Keratinocyte (primary cell): ENCODE measurements at regions not wholly inside any gene's neighbourhood (a gene's known extent, or its start where the extent isn't known, plus 50 kb on each side); places are given as distances from the start of the nearest gene placed in this dataset.

Experiments used
- DNase-seq: peaks from one replicate; pipeline ENCODE4 v3.0.0-alpha.2; 2011; ENCODE audit warnings: low read depth, missing footprints, low spot score
- FAIRE-seq: peaks from 2 replicates; lab custom pipeline; 2011; peaks lifted over from hg19 to GRCh38; lab: Jason Lieb, UNC
- H2AFZ ChIP-seq: 2 replicates; pipeline ENCODE4 v1.6.0; 2012; ENCODE audit warnings: low read length, control low read depth, inconsistent platforms; ENCODE audit not compliant: control insufficient read depth
- H3K27ac ChIP-seq: 2 replicates; pipeline ENCODE4 v1.5.1; 2011; ENCODE audit warnings: low read length; ENCODE audit not compliant: control insufficient read depth, insufficient read depth
- H3K27me3 ChIP-seq: 3 replicates; pipeline ENCODE4 v1.6.0; 2011; ENCODE audit warnings: low read length; ENCODE audit not compliant: control insufficient read depth, insufficient read depth; ENCODE audit errors: extremely low read depth
- H3K36me3 ChIP-seq, 2 experiments: 2 replicates in 1 of 2; 3 replicates in 1 of 2; pipeline ENCODE4 v1.5.1; 2011; ENCODE audit warnings: low read length in 2 of 2, mild to moderate bottlenecking in 1 of 2; ENCODE audit not compliant: control insufficient read depth in 2 of 2, insufficient read depth in 2 of 2; ENCODE audit errors: extremely low read depth in 1 of 2
- H3K4me1 ChIP-seq: 3 replicates; pipeline ENCODE4 v1.5.1; 2011; ENCODE audit warnings: low read length; ENCODE audit not compliant: control insufficient read depth, insufficient read depth; ENCODE audit errors: extremely low read depth
- H3K4me2 ChIP-seq: 3 replicates; pipeline ENCODE4 v1.6.0; 2011; ENCODE audit warnings: low read depth, low read length; ENCODE audit not compliant: control insufficient read depth, insufficient read depth; ENCODE audit errors: extremely low read depth
- H3K4me3 ChIP-seq, 3 experiments: fragments of 200-600 bp in 1 of 3; sonication (generic) in 1 of 3; 2 replicates in 2 of 3; 3 replicates in 1 of 3; pipeline ENCODE4 v1.5.1; 2011 to 2016; ENCODE audit warnings: low read length in 3 of 3, mild to moderate bottlenecking in 3 of 3, control low read depth in 2 of 3, inconsistent platforms in 1 of 3, low read depth in 1 of 3, mixed read lengths in 1 of 3, mixed run types in 1 of 3, moderate library complexity in 1 of 3; ENCODE audit not compliant: control insufficient read depth in 2 of 3, insufficient read depth in 2 of 3; ENCODE audit errors: extremely low read depth in 1 of 3
- H3K79me2 ChIP-seq: 2 replicates; pipeline ENCODE4 v1.6.0; 2012; ENCODE audit warnings: low read length; ENCODE audit not compliant: control insufficient read depth, insufficient read depth
- H3K9ac ChIP-seq: 3 replicates; pipeline ENCODE4 v1.6.0; 2011; ENCODE audit warnings: low read length; ENCODE audit not compliant: control insufficient read depth, insufficient read depth; ENCODE audit errors: extremely low read depth
- H3K9me1 ChIP-seq: 3 replicates; pipeline ENCODE4 v1.6.0; 2011; ENCODE audit warnings: low read length; ENCODE audit not compliant: control insufficient read depth, insufficient read depth; ENCODE audit errors: extremely low read depth
- H3K9me3 ChIP-seq: 2 replicates; pipeline ENCODE4 v1.5.1; 2012; ENCODE audit warnings: low read depth, low read length; ENCODE audit not compliant: control insufficient read depth
- H4K20me1 ChIP-seq: 3 replicates; pipeline ENCODE4 v1.6.0; 2011; ENCODE audit warnings: low read length; ENCODE audit not compliant: control insufficient read depth, insufficient read depth; ENCODE audit errors: extremely low read depth
- EZH2 ChIP-seq: IDR thresholded peaks from one replicate; pipeline ENCODE4 v1.6.1; 2012; ENCODE audit warnings: inconsistent platforms, mild to moderate bottlenecking, low read length, moderate library complexity
- dilution Hi-C: fragments of 300-500 bp; cut with MboI; formaldehyde crosslinking; loops from one replicate; pipeline ENCODE4 v1.7.0; 2020; ENCODE audit warnings: low sequenced_read_pairs; ENCODE audit not compliant: extremely low pct_ligation_motif_present
- TF ChIP-seq, protein P1 (sequence below), 3 experiments: IDR thresholded peaks in 1 of 3; conservative IDR thresholded peaks in 1 of 3; optimal IDR thresholded peaks in 1 of 3; 2 replicates in 2 of 3; 3 replicates in 1 of 3; pipeline versions ENCODE3 to v1.5.1; 2011; ENCODE audit warnings: low read length in 3 of 3, mild to moderate bottlenecking in 3 of 3, moderate library complexity in 2 of 3, control low read depth in 1 of 3, inconsistent platforms in 1 of 3; ENCODE audit not compliant: insufficient read depth in 2 of 3; ENCODE audit errors: extremely low read depth in 1 of 3

DNA sequence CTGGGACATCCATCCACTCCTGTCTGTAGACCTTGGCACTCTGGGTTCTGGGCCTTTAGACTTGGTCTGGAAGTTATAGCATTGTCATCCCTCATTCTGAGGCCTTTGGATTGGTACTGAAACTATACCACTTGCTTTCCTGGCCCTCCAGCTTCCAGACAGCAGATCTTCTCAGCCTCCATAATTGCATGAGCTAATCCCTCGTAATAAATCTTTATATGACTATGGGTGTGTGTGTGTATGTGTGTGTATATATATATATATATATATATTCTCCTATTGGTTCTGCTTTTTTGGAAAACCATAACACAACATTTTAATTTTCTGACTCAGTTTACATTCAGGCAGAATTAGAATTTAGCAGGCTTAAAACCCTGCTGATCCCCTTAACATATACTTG is 180.5 kb downstream of the ENC1 start:
- no peak for FAIRE-seq
- no peaks in the 10 kb centered on the region for H3K4me1 ChIP-seq
- H3K79me2 ChIP-seq: no peaks in the 10 kb centered on the region
- no peaks in the 10 kb centered on the region for H3K9me1 ChIP-seq
- H4K20me1 ChIP-seq: no peaks in the 10 kb centered on the region
- H3K4me2 ChIP-seq: no peak overlapping the region
- H3K4me3 ChIP-seq: no peak overlapping the region
- no peaks in the 10 kb centered on the region for H3K9me3 ChIP-seq
- dilution Hi-C loops: no loop called here
- H3K27me3 ChIP-seq: no peaks in the 10 kb centered on the region
- no peak for TF ChIP-seq EZH2
- TF ChIP-seq, protein P1, sequence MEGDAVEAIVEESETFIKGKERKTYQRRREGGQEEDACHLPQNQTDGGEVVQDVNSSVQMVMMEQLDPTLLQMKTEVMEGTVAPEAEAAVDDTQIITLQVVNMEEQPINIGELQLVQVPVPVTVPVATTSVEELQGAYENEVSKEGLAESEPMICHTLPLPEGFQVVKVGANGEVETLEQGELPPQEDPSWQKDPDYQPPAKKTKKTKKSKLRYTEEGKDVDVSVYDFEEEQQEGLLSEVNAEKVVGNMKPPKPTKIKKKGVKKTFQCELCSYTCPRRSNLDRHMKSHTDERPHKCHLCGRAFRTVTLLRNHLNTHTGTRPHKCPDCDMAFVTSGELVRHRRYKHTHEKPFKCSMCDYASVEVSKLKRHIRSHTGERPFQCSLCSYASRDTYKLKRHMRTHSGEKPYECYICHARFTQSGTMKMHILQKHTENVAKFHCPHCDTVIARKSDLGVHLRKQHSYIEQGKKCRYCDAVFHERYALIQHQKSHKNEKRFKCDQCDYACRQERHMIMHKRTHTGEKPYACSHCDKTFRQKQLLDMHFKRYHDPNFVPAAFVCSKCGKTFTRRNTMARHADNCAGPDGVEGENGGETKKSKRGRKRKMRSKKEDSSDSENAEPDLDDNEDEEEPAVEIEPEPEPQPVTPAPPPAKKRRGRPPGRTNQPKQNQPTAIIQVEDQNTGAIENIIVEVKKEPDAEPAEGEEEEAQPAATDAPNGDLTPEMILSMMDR (optimal IDR thresholded peaks at IDR 0.05 in 1 of 3, IDR thresholded peaks at IDR 0.05 in 1 of 3, conservative IDR thresholded peaks at IDR 0.05 in 1 of 3; ENCODE audit: extremely low read depth in 1 of 3, insufficient read depth in 2 of 3, low read length in 3 of 3): no peak
- no peak overlapping the region for H2AFZ ChIP-seq
- no peak overlapping the region for H3K27ac ChIP-seq
- DNase-seq: no peak
- no peak overlapping the region for H3K9ac ChIP-seq
- no peaks in the 10 kb centered on the region for H3K36me3 ChIP-seq

DNA sequence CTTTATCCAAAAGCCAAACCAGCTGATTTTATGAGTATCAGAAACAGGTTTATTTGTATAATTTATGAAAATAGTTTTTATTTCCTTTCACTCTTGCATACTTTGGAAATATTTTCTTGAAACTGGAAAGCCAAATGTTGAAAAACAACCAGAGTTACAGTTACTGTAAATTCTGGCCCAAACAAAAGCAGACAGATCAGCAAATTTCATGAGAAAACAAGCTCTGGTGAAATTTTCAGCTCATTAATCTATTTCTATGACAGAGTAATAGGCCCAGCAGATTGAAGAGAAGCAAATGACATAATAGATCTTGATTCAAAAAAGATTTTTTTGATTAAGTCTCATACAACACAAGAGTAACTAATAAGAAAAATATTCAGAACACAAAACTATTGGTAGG is 182.7 kb downstream of the ENC1 start:
- Histone ChIP-seq H3K27me3 (no peaks in the 10 kb centered on the region), H4K20me1 (no peaks in the 10 kb centered on the region), H2AFZ (no peak overlapping the region), H3K9me1 (no peaks in the 10 kb centered on the region), H3K79me2 (no peaks in the 10 kb centered on the region), H3K36me3 (no peaks in the 10 kb centered on the region), H3K4me3 (no peak overlapping the region), H3K9me3 (no peaks in the 10 kb centered on the region), H3K4me2 (no peak overlapping the region), H3K4me1 (no peaks in the 10 kb centered on the region), H3K27ac (no peak overlapping the region), H3K9ac (no peak overlapping the region)
- DNase-seq (no peak), FAIRE-seq (no peak)
- dilution Hi-C loops: no loop called here
- TF ChIP-seq EZH2: no peak
- TF ChIP-seq, protein P1 (optimal IDR thresholded peaks at IDR 0.05 in 1 of 3, IDR thresholded peaks at IDR 0.05 in 1 of 3, conservative IDR thresholded peaks at IDR 0.05 in 1 of 3; ENCODE audit: extremely low read depth in 1 of 3, insufficient read depth in 2 of 3, low read length in 3 of 3): no peak
